ENCODE measurements at regions not wholly inside any gene's neighbourhood (a gene's known extent, or its start where the extent isn't known, plus 50 kb on each side); places are given as distances from the start of the nearest gene placed in this dataset.

GRCh38 chr17:63095459-63095858, 129.4 kb downstream of the TANC2 start:
- no peak for FAIRE-seq
- TF ChIP-seq POU2F2 (IDR thresholded peaks at IDR 0.05; ENCODE audit: low read depth, low read length): no peak
- TF ChIP-seq TAF1 (IDR thresholded peaks at IDR 0.05; ENCODE audit: low read depth, low read length): no peak
- no peak for TF ChIP-seq SPI1 (IDR thresholded peaks at IDR 0.05; ENCODE audit: low read depth, low read length)
- no peak for TF ChIP-seq POLR2A (IDR thresholded peaks at IDR 0.05; ENCODE audit: low read depth, low read length)
- no peak for TF ChIP-seq POLR2AphosphoS5 (IDR thresholded peaks at IDR 0.05; ENCODE audit: low read depth, low read length)
- TF ChIP-seq PAX5 (IDR thresholded peaks at IDR 0.05; ENCODE audit: insufficient read depth, low read length, severe bottlenecking): no peak
- DNase-seq (ENCODE audit: insufficient read length, low spot score): no peak

- DNase-seq (ENCODE audit: insufficient read length, low spot score) (no peak), FAIRE-seq (no peak)
- no peak for TF ChIP-seq SPI1 (IDR thresholded peaks at IDR 0.05; ENCODE audit: low read depth, low read length)
- no peak for TF ChIP-seq POLR2A (IDR thresholded peaks at IDR 0.05; ENCODE audit: low read depth, low read length)
- TF ChIP-seq TAF1 (IDR thresholded peaks at IDR 0.05; ENCODE audit: low read depth, low read length): no peak
- TF ChIP-seq PAX5 (IDR thresholded peaks at IDR 0.05; ENCODE audit: insufficient read depth, low read length, severe bottlenecking): no peak
- TF ChIP-seq POU2F2 (IDR thresholded peaks at IDR 0.05; ENCODE audit: low read depth, low read length): no peak
- TF ChIP-seq POLR2AphosphoS5 (IDR thresholded peaks at IDR 0.05; ENCODE audit: low read depth, low read length): no peak
Observed at GRCh38 chr17:63095879-63096278, 129.8 kb downstream of the TANC2 start.

- no peak for FAIRE-seq
- TF ChIP-seq PAX5 (IDR thresholded peaks at IDR 0.05; ENCODE audit: insufficient read depth, low read length, severe bottlenecking) (no peak), POU2F2 (IDR thresholded peaks at IDR 0.05; ENCODE audit: low read depth, low read length) (no peak), TAF1 (IDR thresholded peaks at IDR 0.05; ENCODE audit: low read depth, low read length) (no peak), SPI1 (IDR thresholded peaks at IDR 0.05; ENCODE audit: low read depth, low read length) (no peak), POLR2A (IDR thresholded peaks at IDR 0.05; ENCODE audit: low read depth, low read length) (no peak), POLR2AphosphoS5 (IDR thresholded peaks at IDR 0.05; ENCODE audit: low read depth, low read length) (no peak)
- no peak for DNase-seq (ENCODE audit: insufficient read length, low spot score)
Observed at GRCh38 chr17:63096426-63096825, 130.4 kb downstream of the TANC2 start.

GRCh38 chr17:63099425-63099824, 133.4 kb downstream of the TANC2 start:
- FAIRE-seq (no peak), DNase-seq (ENCODE audit: insufficient read length, low spot score) (no peak)
- no peak for TF ChIP-seq POLR2AphosphoS5 (IDR thresholded peaks at IDR 0.05; ENCODE audit: low read depth, low read length)
- no peak for TF ChIP-seq TAF1 (IDR thresholded peaks at IDR 0.05; ENCODE audit: low read depth, low read length)
- no peak for TF ChIP-seq POU2F2 (IDR thresholded peaks at IDR 0.05; ENCODE audit: low read depth, low read length)
- no peak for TF ChIP-seq SPI1 (IDR thresholded peaks at IDR 0.05; ENCODE audit: low read depth, low read length)
- no peak for TF ChIP-seq PAX5 (IDR thresholded peaks at IDR 0.05; ENCODE audit: insufficient read depth, low read length, severe bottlenecking)
- TF ChIP-seq POLR2A (IDR thresholded peaks at IDR 0.05; ENCODE audit: low read depth, low read length): no peak

- DNase-seq (ENCODE audit: insufficient read length, low spot score) (no peak), FAIRE-seq (no peak)
- TF ChIP-seq POU2F2 (IDR thresholded peaks at IDR 0.05; ENCODE audit: low read depth, low read length) (no peak), POLR2AphosphoS5 (IDR thresholded peaks at IDR 0.05; ENCODE audit: low read depth, low read length) (no peak)
Observed at GRCh38 chr17:63102034-63102433, 136.0 kb downstream of the TANC2 start.

GRCh38 chr17:63106050-63106449, 140.0 kb downstream of the TANC2 start:
- no peak for DNase-seq (ENCODE audit: insufficient read length, low spot score)
- FAIRE-seq: no peak
- TF ChIP-seq TAF1 (IDR thresholded peaks at IDR 0.05; ENCODE audit: low read depth, low read length) (no peak), POU2F2 (IDR thresholded peaks at IDR 0.05; ENCODE audit: low read depth, low read length) (no peak), PAX5 (IDR thresholded peaks at IDR 0.05; ENCODE audit: insufficient read depth, low read length, severe bottlenecking) (no peak), SPI1 (IDR thresholded peaks at IDR 0.05; ENCODE audit: low read depth, low read length) (no peak), POLR2A (IDR thresholded peaks at IDR 0.05; ENCODE audit: low read depth, low read length) (no peak), POLR2AphosphoS5 (IDR thresholded peaks at IDR 0.05; ENCODE audit: low read depth, low read length) (no peak)

GRCh38 chr17:63109661-63110060, 143.6 kb downstream of the TANC2 start:
- no peak for FAIRE-seq

GRCh38 chr17:63113167-63113566, 147.1 kb downstream of the TANC2 start:
- no peak for DNase-seq (ENCODE audit: insufficient read length, low spot score)
- no peak for TF ChIP-seq POU2F2 (IDR thresholded peaks at IDR 0.05; ENCODE audit: low read depth, low read length)
- no peak for TF ChIP-seq PAX5 (IDR thresholded peaks at IDR 0.05; ENCODE audit: insufficient read depth, low read length, severe bottlenecking)
- TF ChIP-seq POLR2AphosphoS5 (IDR thresholded peaks at IDR 0.05; ENCODE audit: low read depth, low read length): no peak
- no peak for TF ChIP-seq SPI1 (IDR thresholded peaks at IDR 0.05; ENCODE audit: low read depth, low read length)
- no peak for TF ChIP-seq POLR2A (IDR thresholded peaks at IDR 0.05; ENCODE audit: low read depth, low read length)
- TF ChIP-seq TAF1 (IDR thresholded peaks at IDR 0.05; ENCODE audit: low read depth, low read length): no peak
- FAIRE-seq: no peak

More at GRCh38 chr17:63109661-63110060, 143.6 kb downstream of the TANC2 start:
- TF ChIP-seq PAX5 (IDR thresholded peaks at IDR 0.05; ENCODE audit: insufficient read depth, low read length, severe bottlenecking) (no peak), POLR2A (IDR thresholded peaks at IDR 0.05; ENCODE audit: low read depth, low read length) (no peak), POLR2AphosphoS5 (IDR thresholded peaks at IDR 0.05; ENCODE audit: low read depth, low read length) (no peak), POU2F2 (IDR thresholded peaks at IDR 0.05; ENCODE audit: low read depth, low read length) (no peak), SPI1 (IDR thresholded peaks at IDR 0.05; ENCODE audit: low read depth, low read length) (no peak), TAF1 (IDR thresholded peaks at IDR 0.05; ENCODE audit: low read depth, low read length) (no peak)
- no peak for DNase-seq (ENCODE audit: insufficient read length, low spot score)

- FAIRE-seq (no peak), DNase-seq (ENCODE audit: insufficient read length, low spot score) (no peak)
- no peak for TF ChIP-seq POU2F2 (IDR thresholded peaks at IDR 0.05; ENCODE audit: low read depth, low read length)
- no peak for TF ChIP-seq POLR2A (IDR thresholded peaks at IDR 0.05; ENCODE audit: low read depth, low read length)
- TF ChIP-seq TAF1 (IDR thresholded peaks at IDR 0.05; ENCODE audit: low read depth, low read length): no peak
- TF ChIP-seq SPI1 (IDR thresholded peaks at IDR 0.05; ENCODE audit: low read depth, low read length): no peak
- TF ChIP-seq POLR2AphosphoS5 (IDR thresholded peaks at IDR 0.05; ENCODE audit: low read depth, low read length): no peak
- TF ChIP-seq PAX5 (IDR thresholded peaks at IDR 0.05; ENCODE audit: insufficient read depth, low read length, severe bottlenecking): no peak
Observed at GRCh38 chr17:63116228-63116627, 150.2 kb downstream of the TANC2 start.
